ENCODE measurements at regions not wholly inside any gene's neighbourhood (a gene's known extent, or its start where the extent isn't known, plus 50 kb on each side); places are given as distances from the start of the nearest gene placed in this dataset.

GRCh38 chr1:216960716-216961115, 237.5 kb upstream of the ESRRG start:
- Mint-ChIP-seq H3K27ac (ENCODE audit: unreplicated experiment) (no peak overlapping the region), H3K4me3 (ENCODE audit: unreplicated experiment) (no peak overlapping the region), H3K36me3 (ENCODE audit: unreplicated experiment) (no peaks in the 10 kb centered on the region), H3K9me3 (ENCODE audit: unreplicated experiment) (peaks cover 2% of the 10 kb centered on the region), H3K4me1 (ENCODE audit: low read depth, unreplicated experiment) (peaks cover 6% of the 10 kb centered on the region), H3K27me3 (ENCODE audit: unreplicated experiment) (peaks cover 2% of the 10 kb centered on the region)
- DNase-seq, result no peak
- TF ChIP-seq CTCF (IDR thresholded peaks at IDR 0.05; ENCODE audit: partially characterized antibody, unreplicated experiment), result no peak

- peak overlapping the region; percentile 17 for H3K27ac Mint-ChIP-seq (ENCODE audit: unreplicated experiment)
- H3K9me3 Mint-ChIP-seq (ENCODE audit: unreplicated experiment), result peaks cover 2% of the 10 kb centered on the region
- H3K4me3 Mint-ChIP-seq (ENCODE audit: unreplicated experiment), result no peak overlapping the region
- H3K36me3 Mint-ChIP-seq (ENCODE audit: unreplicated experiment), result no peaks in the 10 kb centered on the region
- no peak for TF ChIP-seq CTCF (IDR thresholded peaks at IDR 0.05; ENCODE audit: partially characterized antibody, unreplicated experiment)
- H3K27me3 Mint-ChIP-seq (ENCODE audit: unreplicated experiment), result no peaks in the 10 kb centered on the region
- no peak for DNase-seq
- peaks cover 6% of the 10 kb centered on the region for H3K4me1 Mint-ChIP-seq (ENCODE audit: low read depth, unreplicated experiment)
These were observed 235.3 kb upstream of the ESRRG start for GRCh38 chr1:216958569-216958968.

- H3K4me3 Mint-ChIP-seq (ENCODE audit: unreplicated experiment), result no peak overlapping the region
- H3K27me3 Mint-ChIP-seq (ENCODE audit: unreplicated experiment), result no peaks in the 10 kb centered on the region
- H3K36me3 Mint-ChIP-seq (ENCODE audit: unreplicated experiment), result no peaks in the 10 kb centered on the region
- no peak overlapping the region for H3K27ac Mint-ChIP-seq (ENCODE audit: unreplicated experiment)
- H3K4me1 Mint-ChIP-seq (ENCODE audit: low read depth, unreplicated experiment), result peaks cover 5% of the 10 kb centered on the region
- H3K9me3 Mint-ChIP-seq (ENCODE audit: unreplicated experiment), result no peaks in the 10 kb centered on the region
- no peak for DNase-seq
- no peak for TF ChIP-seq CTCF (IDR thresholded peaks at IDR 0.05; ENCODE audit: partially characterized antibody, unreplicated experiment)
These were observed 230.3 kb upstream of the ESRRG start for GRCh38 chr1:216953495-216953894.

GRCh38 chr1:216952864-216953263, 229.6 kb upstream of the ESRRG start:
- H3K4me1 Mint-ChIP-seq (ENCODE audit: low read depth, unreplicated experiment), result peaks cover 4% of the 10 kb centered on the region
- TF ChIP-seq CTCF (IDR thresholded peaks at IDR 0.05; ENCODE audit: partially characterized antibody, unreplicated experiment), result no peak
- H3K27ac Mint-ChIP-seq (ENCODE audit: unreplicated experiment), result no peak overlapping the region
- no peaks in the 10 kb centered on the region for H3K27me3 Mint-ChIP-seq (ENCODE audit: unreplicated experiment)
- H3K36me3 Mint-ChIP-seq (ENCODE audit: unreplicated experiment), result no peaks in the 10 kb centered on the region
- no peak for DNase-seq
- H3K9me3 Mint-ChIP-seq (ENCODE audit: unreplicated experiment), result no peaks in the 10 kb centered on the region
- no peak overlapping the region for H3K4me3 Mint-ChIP-seq (ENCODE audit: unreplicated experiment)

- no peak for TF ChIP-seq CTCF (IDR thresholded peaks at IDR 0.05; ENCODE audit: partially characterized antibody, unreplicated experiment)
- DNase-seq, result no peak
- H3K4me1 Mint-ChIP-seq (ENCODE audit: low read depth, unreplicated experiment), result peaks cover 21% of the 10 kb centered on the region
- peak overlapping the region; percentile 77 for H3K4me3 Mint-ChIP-seq (ENCODE audit: unreplicated experiment)
- H3K27me3 Mint-ChIP-seq (ENCODE audit: unreplicated experiment), result peaks cover 2% of the 10 kb centered on the region
- peaks cover 1% of the 10 kb centered on the region for H3K9me3 Mint-ChIP-seq (ENCODE audit: unreplicated experiment)
- H3K36me3 Mint-ChIP-seq (ENCODE audit: unreplicated experiment), result no peaks in the 10 kb centered on the region
- peak overlapping the region; percentile 99 for H3K27ac Mint-ChIP-seq (ENCODE audit: unreplicated experiment)
These were observed 222.4 kb upstream of the ESRRG start for GRCh38 chr1:216945538-216946080.

Data from glutamatergic neuron (in vitro differentiated cells).